Effector memory CD8-positive, alpha-beta T cell (primary cell): ENCODE measurements at regions not wholly inside any gene's neighbourhood (a gene's known extent, or its start where the extent isn't known, plus 50 kb on each side); places are given as distances from the start of the nearest gene placed in this dataset.
"Not testable (repeated sequence)": the region's sequence is repeated elsewhere in the genome, so short reads cannot be mapped to it uniquely, and the experiment has no call there.

Experiments
- ATAC-seq: fragments of 150-1000 bp; cut with Tn5 transposase; replicated peaks from 2 replicates; pipeline ENCODE4 v1.10.0; 2021; ENCODE audit warnings: mild to moderate bottlenecking, moderate library complexity
- DNase-seq, 3 experiments: peaks; one replicate each; pipeline ENCODE4 v3.0.0; 2021
- H3K27ac Mint-ChIP-seq, 2 donors: one replicate each; pipeline ENCODE4 v1.8.0; 2022; ENCODE audit warnings: mild to moderate bottlenecking in 2 of 2, mixed read lengths in 2 of 2, moderate library complexity in 2 of 2
- H3K27me3 Mint-ChIP-seq, 2 donors: one replicate each; pipeline ENCODE4 v1.8.0; 2022; ENCODE audit warnings: mixed read lengths in 2 of 2
- H3K36me3 Mint-ChIP-seq: one replicate; pipeline ENCODE4 v1.8.0; 2022; ENCODE audit warnings: mild to moderate bottlenecking, moderate library complexity, mixed read lengths; ENCODE audit not compliant: insufficient read depth
- H3K4me1 Mint-ChIP-seq, 2 donors: one replicate each; pipeline ENCODE4 v1.8.0; 2022; ENCODE audit warnings: low read depth in 2 of 2, mixed read lengths in 2 of 2
- H3K4me3 Mint-ChIP-seq, 2 donors: one replicate each; pipeline ENCODE4 v1.8.0; 2022; ENCODE audit warnings: mild to moderate bottlenecking in 2 of 2, mixed read lengths in 2 of 2, moderate library complexity in 2 of 2
- H3K9me3 Mint-ChIP-seq, 2 donors: one replicate each; pipeline ENCODE4 v1.8.0; 2022; ENCODE audit warnings: mixed read lengths in 2 of 2

DNA sequence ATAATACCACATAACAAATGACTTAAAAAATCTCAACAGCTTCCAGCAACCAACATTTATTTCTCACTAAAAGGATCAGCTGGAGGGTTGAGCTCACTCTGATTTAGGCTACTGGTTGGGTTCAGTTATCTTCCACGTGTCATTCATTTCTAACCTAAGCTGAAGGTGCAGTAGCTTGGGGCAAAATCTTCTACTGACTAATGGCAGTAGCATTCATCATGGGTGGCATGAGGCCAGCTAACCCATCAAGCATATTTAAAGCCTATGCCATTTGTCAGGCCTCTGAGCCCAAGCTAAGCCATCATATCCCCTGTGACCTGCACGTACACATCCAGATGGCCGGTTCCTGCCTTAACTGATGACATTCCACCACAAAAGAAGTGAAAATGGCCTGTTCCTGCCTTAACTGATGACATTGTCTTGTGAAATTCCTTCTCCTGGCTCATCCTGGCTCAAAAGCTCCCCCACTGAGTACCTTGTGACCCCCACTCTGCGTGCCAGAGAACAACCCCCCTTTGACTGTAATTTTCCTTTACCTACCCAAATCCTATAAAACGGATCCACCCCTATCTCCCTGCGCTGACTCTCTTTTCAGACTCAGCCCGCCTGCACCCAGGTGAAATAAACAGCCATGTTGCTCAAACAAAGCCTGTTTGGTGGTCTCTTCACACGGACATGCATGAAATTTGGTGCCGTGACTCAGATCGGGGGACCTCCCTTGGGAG is 324.7 kb upstream of the LMCD1 start:
- H3K4me3 Mint-ChIP-seq, H3K36me3 Mint-ChIP-seq, ATAC-seq, DNase-seq, H3K9me3 Mint-ChIP-seq, H3K27ac Mint-ChIP-seq, H3K4me1 Mint-ChIP-seq: not testable (repeated sequence)
- peaks cover 28 to 34% of the 10 kb centered on the region in 2 donors for H3K27me3 Mint-ChIP-seq

DNA sequence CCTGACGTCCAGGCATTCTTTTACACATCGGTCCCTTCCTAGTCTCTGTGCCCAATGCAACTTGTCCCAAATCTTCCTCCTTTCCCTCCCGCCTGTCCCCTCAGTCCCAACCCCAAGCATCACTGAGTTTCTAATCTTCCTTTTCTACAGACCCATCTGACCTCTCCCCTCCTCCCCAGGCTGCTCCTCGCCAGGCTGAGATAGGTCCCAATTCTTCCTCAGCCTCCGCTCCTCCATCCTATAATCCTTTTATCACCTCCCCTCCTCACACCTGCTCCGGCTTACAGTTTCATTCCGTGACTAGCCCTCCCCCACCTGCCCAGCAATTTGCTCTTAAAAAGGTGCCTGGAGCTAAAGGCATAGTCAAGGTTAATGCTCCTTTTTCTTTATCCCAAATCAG is 323.1 kb upstream of the LMCD1 start:
- not testable (repeated sequence) for H3K4me3 Mint-ChIP-seq, H3K4me1 Mint-ChIP-seq, DNase-seq, H3K27ac Mint-ChIP-seq, ATAC-seq, H3K9me3 Mint-ChIP-seq, H3K36me3 Mint-ChIP-seq
- H3K27me3 Mint-ChIP-seq, result peaks cover 26 to 28% of the 10 kb centered on the region in 2 donors

- Mint-ChIP-seq H3K36me3 (no peaks in the 10 kb centered on the region), H3K27ac (no peak overlapping the region), H3K9me3 (no peaks in the 10 kb centered on the region), H3K27me3 (peaks cover 17 to 23% of the 10 kb centered on the region in 2 donors), H3K4me3 (no peak overlapping the region), H3K4me1 (no peaks in the 10 kb centered on the region)
- ATAC-seq (no peak), DNase-seq (no peak)
Measured at GRCh38 chr3:8182904-8183303, 318.7 kb upstream of the LMCD1 start.

GRCh38 chr3:8183627-8184026 is 318.0 kb upstream of the LMCD1 start:
- no peaks in the 10 kb centered on the region for H3K36me3 Mint-ChIP-seq
- no peak overlapping the region for H3K27ac Mint-ChIP-seq
- ATAC-seq (no peak), DNase-seq (no peak)
- no peaks in the 10 kb centered on the region for H3K9me3 Mint-ChIP-seq
- H3K4me3 Mint-ChIP-seq, result no peak overlapping the region
- H3K27me3 Mint-ChIP-seq, result peaks cover 10 to 16% of the 10 kb centered on the region in 2 donors
- no peaks in the 10 kb centered on the region for H3K4me1 Mint-ChIP-seq

GRCh38 chr3:8186213-8186612 is 315.4 kb upstream of the LMCD1 start:
- no peaks in the 10 kb centered on the region for H3K36me3 Mint-ChIP-seq
- H3K4me1 Mint-ChIP-seq, result no peaks in the 10 kb centered on the region
- DNase-seq, result no peak
- H3K27me3 Mint-ChIP-seq, result no peaks in the 10 kb centered on the region
- no peaks in the 10 kb centered on the region for H3K9me3 Mint-ChIP-seq
- H3K27ac Mint-ChIP-seq, result no peak overlapping the region
- no peak overlapping the region for H3K4me3 Mint-ChIP-seq
- ATAC-seq, result no peak

DNA sequence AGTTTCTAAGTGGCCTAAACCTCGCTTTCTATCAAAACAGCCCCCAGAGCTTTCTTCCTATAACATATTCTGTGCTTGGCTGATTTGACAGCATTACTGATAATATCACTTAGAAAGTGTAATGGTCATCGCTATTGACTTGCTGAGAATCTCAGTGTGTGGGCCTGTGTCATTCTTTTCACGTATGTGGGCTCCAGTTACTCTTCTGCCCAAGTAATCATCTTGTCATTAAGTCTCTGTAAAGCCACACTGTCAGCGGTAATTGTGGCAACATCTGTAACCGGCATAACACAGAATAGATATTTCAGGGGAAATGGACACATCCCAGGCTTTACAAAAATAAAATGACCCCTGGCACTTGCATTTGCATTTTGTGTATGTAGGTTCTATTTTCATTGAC is 313.6 kb upstream of the LMCD1 start:
- no peak overlapping the region for H3K4me3 Mint-ChIP-seq
- no peaks in the 10 kb centered on the region for H3K4me1 Mint-ChIP-seq
- H3K27ac Mint-ChIP-seq, result no peak overlapping the region
- H3K27me3 Mint-ChIP-seq, result no peaks in the 10 kb centered on the region
- no peaks in the 10 kb centered on the region for H3K36me3 Mint-ChIP-seq
- ATAC-seq (no peak), DNase-seq (no peak)
- no peaks in the 10 kb centered on the region for H3K9me3 Mint-ChIP-seq

GRCh38 chr3:8189051-8189450 is 312.6 kb upstream of the LMCD1 start:
- H3K27me3 Mint-ChIP-seq, result no peaks in the 10 kb centered on the region
- ATAC-seq (no peak), DNase-seq (no peak)
- no peak overlapping the region for H3K27ac Mint-ChIP-seq
- no peaks in the 10 kb centered on the region for H3K36me3 Mint-ChIP-seq
- H3K9me3 Mint-ChIP-seq, result no peaks in the 10 kb centered on the region
- H3K4me3 Mint-ChIP-seq, result no peak overlapping the region
- H3K4me1 Mint-ChIP-seq, result no peaks in the 10 kb centered on the region

DNA sequence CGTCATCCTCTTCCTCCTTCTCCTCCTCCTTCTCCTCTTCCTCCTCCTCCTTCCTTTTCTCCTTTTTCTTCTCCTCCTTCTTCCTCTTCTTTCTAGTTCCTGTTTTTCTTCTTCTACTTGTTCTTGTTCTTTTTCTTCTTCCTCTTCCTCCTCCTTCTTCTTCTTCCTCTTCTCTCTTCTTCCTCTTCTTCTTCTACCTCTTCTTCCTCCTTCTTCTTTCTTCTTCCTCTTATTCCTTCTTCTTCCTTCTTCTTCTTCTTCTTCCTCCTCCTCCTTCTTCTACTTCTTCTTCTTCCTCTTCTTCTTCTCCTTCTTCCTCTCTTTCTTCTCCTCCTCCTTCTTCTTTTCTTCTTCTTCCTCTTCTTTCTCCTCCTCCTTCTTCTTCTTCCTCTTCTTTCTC is 310.2 kb upstream of the LMCD1 start:
- DNase-seq, result no peak
- no peak for ATAC-seq
- Mint-ChIP-seq H3K36me3 (no peaks in the 10 kb centered on the region), H3K27ac (no peak overlapping the region), H3K4me3 (no peak overlapping the region), H3K9me3 (no peaks in the 10 kb centered on the region), H3K27me3 (peaks cover 8 to 13% of the 10 kb centered on the region in 2 donors), H3K4me1 (no peaks in the 10 kb centered on the region)

DNA sequence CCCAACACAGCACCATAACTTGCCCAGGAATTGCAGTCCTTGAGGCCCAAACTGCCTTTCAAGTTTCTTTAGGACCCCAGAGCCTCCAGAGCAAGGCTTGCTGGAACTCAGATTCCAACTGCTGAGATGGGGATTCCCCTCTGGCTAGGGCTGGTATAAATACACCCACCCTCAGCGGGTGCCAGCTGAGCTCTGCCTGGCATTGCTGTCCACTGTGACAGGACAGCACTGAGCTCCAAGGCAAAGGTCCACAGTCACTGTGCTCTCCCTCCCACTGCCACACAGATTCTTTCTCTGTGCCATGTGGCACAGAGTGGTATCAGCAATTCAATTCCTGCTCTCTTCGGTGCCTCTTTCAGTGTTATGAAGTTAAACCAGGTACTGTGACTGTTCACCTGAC is 304.2 kb upstream of the LMCD1 start:
- H3K4me3 Mint-ChIP-seq, result no peak overlapping the region
- no peaks in the 10 kb centered on the region for H3K36me3 Mint-ChIP-seq
- no peaks in the 10 kb centered on the region for H3K4me1 Mint-ChIP-seq
- ATAC-seq (no peak), DNase-seq (no peak)
- H3K27me3 Mint-ChIP-seq, result peaks cover 14 to 18% of the 10 kb centered on the region in 2 donors
- no peak overlapping the region for H3K27ac Mint-ChIP-seq
- H3K9me3 Mint-ChIP-seq, result no peaks in the 10 kb centered on the region

GRCh38 chr3:8198605-8199004 is 303.0 kb upstream of the LMCD1 start:
- no peak for DNase-seq
- no peaks in the 10 kb centered on the region for H3K4me1 Mint-ChIP-seq
- no peak overlapping the region for H3K4me3 Mint-ChIP-seq
- no peaks in the 10 kb centered on the region for H3K36me3 Mint-ChIP-seq
- H3K9me3 Mint-ChIP-seq, result no peaks in the 10 kb centered on the region
- H3K27me3 Mint-ChIP-seq, result peaks cover 14 to 18% of the 10 kb centered on the region in 2 donors
- ATAC-seq, result no peak
- no peak overlapping the region for H3K27ac Mint-ChIP-seq

- Mint-ChIP-seq H3K27ac (no peak overlapping the region), H3K36me3 (no peaks in the 10 kb centered on the region), H3K4me1 (no peaks in the 10 kb centered on the region), H3K4me3 (no peak overlapping the region), H3K27me3 (peaks cover 10 to 19% of the 10 kb centered on the region in 2 donors), H3K9me3 (no peaks in the 10 kb centered on the region)
- no peak for ATAC-seq
- DNase-seq, result no peak
Measured at GRCh38 chr3:8200996-8201395, 300.6 kb upstream of the LMCD1 start.

DNA sequence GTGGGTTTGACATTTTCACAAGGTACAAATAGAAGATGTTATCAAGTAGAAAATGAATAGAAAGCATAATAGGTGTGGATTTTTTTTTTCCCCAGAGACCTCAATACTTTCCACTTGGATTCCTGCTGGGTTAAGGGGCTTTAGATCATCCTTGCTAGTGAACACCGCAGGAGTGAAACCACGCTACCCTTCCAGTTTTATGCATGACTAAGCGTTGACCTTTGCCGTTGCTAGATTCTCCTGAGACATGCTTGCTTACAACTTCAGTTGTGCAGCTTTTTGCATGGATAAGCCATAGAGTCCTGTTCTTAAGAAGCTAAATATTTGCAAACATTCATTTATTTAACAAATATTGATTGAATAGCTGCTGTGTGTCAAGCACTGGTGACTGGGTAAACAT is 299.7 kb upstream of the LMCD1 start:
- no peaks in the 10 kb centered on the region for H3K36me3 Mint-ChIP-seq
- DNase-seq (no peak), ATAC-seq (no peak)
- H3K27me3 Mint-ChIP-seq, result peaks cover 8 to 10% of the 10 kb centered on the region in 2 donors
- H3K4me1 Mint-ChIP-seq, result no peaks in the 10 kb centered on the region
- H3K27ac Mint-ChIP-seq, result no peak overlapping the region
- no peak overlapping the region for H3K4me3 Mint-ChIP-seq
- H3K9me3 Mint-ChIP-seq, result no peaks in the 10 kb centered on the region

- ATAC-seq, result no peak
- peaks cover 0 to 1% of the 10 kb centered on the region in 2 donors for H3K9me3 Mint-ChIP-seq
- DNase-seq, result no peak
- no peak overlapping the region for H3K4me3 Mint-ChIP-seq
- no peaks in the 10 kb centered on the region for H3K36me3 Mint-ChIP-seq
- H3K27ac Mint-ChIP-seq, result no peak overlapping the region
- H3K4me1 Mint-ChIP-seq, result no peaks in the 10 kb centered on the region
- H3K27me3 Mint-ChIP-seq, result peaks cover 9 to 16% of the 10 kb centered on the region in 2 donors
Measured at GRCh38 chr3:8204331-8204730, 297.3 kb upstream of the LMCD1 start.

GRCh38 chr3:8204853-8205650 is 296.6 kb upstream of the LMCD1 start:
- DNase-seq, result no peak
- no peak overlapping the region for H3K4me3 Mint-ChIP-seq
- no peak overlapping the region for H3K27ac Mint-ChIP-seq
- H3K9me3 Mint-ChIP-seq, result peaks cover 0 to 1% of the 10 kb centered on the region in 2 donors
- no peaks in the 10 kb centered on the region for H3K36me3 Mint-ChIP-seq
- H3K4me1 Mint-ChIP-seq, result no peaks in the 10 kb centered on the region
- ATAC-seq, result no peak
- peaks cover 11 to 16% of the 10 kb centered on the region in 2 donors for H3K27me3 Mint-ChIP-seq
